ENCODE measurements at regions not wholly inside any gene's neighbourhood (a gene's known extent, or its start where the extent isn't known, plus 50 kb on each side); places are given as distances from the start of the nearest gene placed in this dataset.

- DNase-seq (ENCODE audit: low spot score in 2 of 2), result no peak
- Histone ChIP-seq H3K4me3 (no peak overlapping the region), H3K27me3 (ENCODE audit: low read depth) (no peaks in the 10 kb centered on the region), H3K9me3 (no peaks in the 10 kb centered on the region; the same call in 1 of the 2 replicates), H3K4me1 (no peaks in the 10 kb centered on the region), H3K36me3 (replicated peaks) (no peaks in the 10 kb centered on the region)
- in situ Hi-C loops (cut with MboI; ENCODE audit: low sequenced_read_pairs), result no loop called here
Observed at GRCh38 chr21:36565540-36565939, 85.6 kb upstream of the CLDN14 start.

- no peak overlapping the region for H3K4me3 ChIP-seq
- no peaks in the 10 kb centered on the region for H3K27me3 ChIP-seq (ENCODE audit: low read depth)
- H3K9me3 ChIP-seq, result no peaks in the 10 kb centered on the region; the same call in 1 of the 2 replicates
- in situ Hi-C loops (cut with MboI; ENCODE audit: low sequenced_read_pairs), result no loop called here
- no peak for DNase-seq (ENCODE audit: low spot score in 2 of 2)
- no peaks in the 10 kb centered on the region for H3K36me3 ChIP-seq (replicated peaks)
- no peaks in the 10 kb centered on the region for H3K4me1 ChIP-seq
Observed at GRCh38 chr21:36566644-36567043, 86.7 kb upstream of the CLDN14 start.

- no peak for DNase-seq (ENCODE audit: low spot score in 2 of 2)
- in situ Hi-C loops (cut with MboI; ENCODE audit: low sequenced_read_pairs), result no loop called here
- H3K4me3 ChIP-seq, result no peak overlapping the region
- no peaks in the 10 kb centered on the region for H3K36me3 ChIP-seq (replicated peaks)
- H3K9me3 ChIP-seq, result no peaks in the 10 kb centered on the region; the same call in 1 of the 2 replicates
- no peaks in the 10 kb centered on the region for H3K4me1 ChIP-seq
- no peaks in the 10 kb centered on the region for H3K27me3 ChIP-seq (ENCODE audit: low read depth)
Observed at GRCh38 chr21:36567216-36567885, 87.4 kb upstream of the CLDN14 start.

- Histone ChIP-seq H3K36me3 (replicated peaks) (no peaks in the 10 kb centered on the region), H3K9me3 (no peaks in the 10 kb centered on the region; the same call in 1 of the 2 replicates), H3K4me1 (no peaks in the 10 kb centered on the region), H3K27me3 (ENCODE audit: low read depth) (no peaks in the 10 kb centered on the region), H3K4me3 (no peak overlapping the region)
- no peak for DNase-seq (ENCODE audit: low spot score in 2 of 2)
- in situ Hi-C loops (cut with MboI; ENCODE audit: low sequenced_read_pairs), result no loop called here
Observed at GRCh38 chr21:36569511-36569910, 89.6 kb upstream of the CLDN14 start.

- Histone ChIP-seq H3K4me1 (no peaks in the 10 kb centered on the region), H3K27me3 (ENCODE audit: low read depth) (no peaks in the 10 kb centered on the region), H3K36me3 (replicated peaks) (no peaks in the 10 kb centered on the region), H3K9me3 (no peaks in the 10 kb centered on the region; the same call in 1 of the 2 replicates), H3K4me3 (no peak overlapping the region)
- in situ Hi-C loops (cut with MboI; ENCODE audit: low sequenced_read_pairs), result no loop called here
- no peak for DNase-seq (ENCODE audit: low spot score in 2 of 2)
Observed at GRCh38 chr21:36571556-36571955, 91.6 kb upstream of the CLDN14 start.

- Histone ChIP-seq H3K4me1 (no peaks in the 10 kb centered on the region), H3K4me3 (no peak overlapping the region), H3K27me3 (ENCODE audit: low read depth) (no peaks in the 10 kb centered on the region), H3K36me3 (replicated peaks) (no peaks in the 10 kb centered on the region), H3K9me3 (no peaks in the 10 kb centered on the region; the same call in 1 of the 2 replicates)
- in situ Hi-C loops (cut with MboI; ENCODE audit: low sequenced_read_pairs), result no loop called here
- DNase-seq (ENCODE audit: low spot score in 2 of 2), result no peak
Observed at GRCh38 chr21:36572039-36572438, 92.1 kb upstream of the CLDN14 start.

- no peaks in the 10 kb centered on the region for H3K4me1 ChIP-seq
- in situ Hi-C loops (cut with MboI; ENCODE audit: low sequenced_read_pairs), result no loop called here
- no peaks in the 10 kb centered on the region for H3K36me3 ChIP-seq (replicated peaks)
- no peaks in the 10 kb centered on the region for H3K9me3 ChIP-seq
- H3K4me3 ChIP-seq, result no peak overlapping the region
- no peak for DNase-seq (ENCODE audit: low spot score in 2 of 2)
- H3K27me3 ChIP-seq (ENCODE audit: low read depth), result no peaks in the 10 kb centered on the region
Observed at GRCh38 chr21:36575306-36575705, 95.4 kb upstream of the CLDN14 start.

GRCh38 chr21:36576441-36576840 is 96.5 kb upstream of the CLDN14 start:
- Histone ChIP-seq H3K4me3 (no peak overlapping the region), H3K36me3 (replicated peaks) (no peaks in the 10 kb centered on the region), H3K27me3 (ENCODE audit: low read depth) (peaks cover 3% of the 10 kb centered on the region; the same call in 1 of the 2 replicates), H3K4me1 (no peaks in the 10 kb centered on the region), H3K9me3 (no peaks in the 10 kb centered on the region)
- in situ Hi-C loops (cut with MboI; ENCODE audit: low sequenced_read_pairs), result no loop called here
- DNase-seq (ENCODE audit: low spot score in 2 of 2), result no peak

GRCh38 chr21:36579898-36580297 is 100.0 kb upstream of the CLDN14 start:
- H3K4me3 ChIP-seq, result no peak overlapping the region
- in situ Hi-C loops (cut with MboI; ENCODE audit: low sequenced_read_pairs), result no loop called here
- H3K9me3 ChIP-seq, result no peaks in the 10 kb centered on the region
- no peak for DNase-seq (ENCODE audit: low spot score in 2 of 2)
- no peaks in the 10 kb centered on the region for H3K36me3 ChIP-seq (replicated peaks)
- peaks cover 3% of the 10 kb centered on the region; the same call in 1 of the 2 replicates for H3K27me3 ChIP-seq (ENCODE audit: low read depth)
- no peaks in the 10 kb centered on the region for H3K4me1 ChIP-seq

GRCh38 chr21:36582271-36582670 is 102.3 kb upstream of the CLDN14 start:
- Histone ChIP-seq H3K9me3 (no peaks in the 10 kb centered on the region), H3K4me3 (no peak overlapping the region), H3K4me1 (no peaks in the 10 kb centered on the region), H3K36me3 (replicated peaks) (no peaks in the 10 kb centered on the region), H3K27me3 (ENCODE audit: low read depth) (peaks cover 4% of the 10 kb centered on the region; the same call in 1 of the 2 replicates)
- DNase-seq (ENCODE audit: low spot score in 2 of 2), result no peak
- in situ Hi-C loops (cut with MboI; ENCODE audit: low sequenced_read_pairs), result no loop called here

GRCh38 chr21:36583591-36583990 is 103.7 kb upstream of the CLDN14 start:
- H3K4me3 ChIP-seq, result no peak overlapping the region
- in situ Hi-C loops (cut with MboI; ENCODE audit: low sequenced_read_pairs), result no loop called here
- H3K36me3 ChIP-seq (replicated peaks), result no peaks in the 10 kb centered on the region
- H3K9me3 ChIP-seq, result no peaks in the 10 kb centered on the region
- H3K4me1 ChIP-seq, result no peaks in the 10 kb centered on the region
- peaks cover 8% of the 10 kb centered on the region; the same call in 1 of the 2 replicates for H3K27me3 ChIP-seq (ENCODE audit: low read depth)
- DNase-seq (ENCODE audit: low spot score in 2 of 2), result no peak

GRCh38 chr21:36584980-36585940 is 105.3 kb upstream of the CLDN14 start:
- peaks cover 8% of the 10 kb centered on the region; the same call in 1 of the 2 replicates for H3K27me3 ChIP-seq (ENCODE audit: low read depth)
- no peaks in the 10 kb centered on the region for H3K4me1 ChIP-seq
- H3K36me3 ChIP-seq (replicated peaks), result no peaks in the 10 kb centered on the region
- in situ Hi-C loops (cut with MboI; ENCODE audit: low sequenced_read_pairs), result no loop called here
- H3K4me3 ChIP-seq, result no peak overlapping the region
- no peak for DNase-seq (ENCODE audit: low spot score in 2 of 2)
- no peaks in the 10 kb centered on the region for H3K9me3 ChIP-seq

- H3K36me3 ChIP-seq (replicated peaks), result no peaks in the 10 kb centered on the region
- H3K9me3 ChIP-seq, result no peaks in the 10 kb centered on the region
- H3K4me1 ChIP-seq, result no peaks in the 10 kb centered on the region
- DNase-seq (ENCODE audit: low spot score in 2 of 2), result no peak
- in situ Hi-C loops (cut with MboI; ENCODE audit: low sequenced_read_pairs), result no loop called here
- H3K27me3 ChIP-seq (ENCODE audit: low read depth), result 0 out of 2 replicates have a peak, but pooled peaks cover 5% of the 10 kb centered on the region
- no peak overlapping the region for H3K4me3 ChIP-seq
Observed at GRCh38 chr21:36587388-36587787, 107.5 kb upstream of the CLDN14 start.
